ENCODE measurements at regions not wholly inside any gene's neighbourhood (a gene's known extent, or its start where the extent isn't known, plus 50 kb on each side); places are given as distances from the start of the nearest gene placed in this dataset.

DNA sequence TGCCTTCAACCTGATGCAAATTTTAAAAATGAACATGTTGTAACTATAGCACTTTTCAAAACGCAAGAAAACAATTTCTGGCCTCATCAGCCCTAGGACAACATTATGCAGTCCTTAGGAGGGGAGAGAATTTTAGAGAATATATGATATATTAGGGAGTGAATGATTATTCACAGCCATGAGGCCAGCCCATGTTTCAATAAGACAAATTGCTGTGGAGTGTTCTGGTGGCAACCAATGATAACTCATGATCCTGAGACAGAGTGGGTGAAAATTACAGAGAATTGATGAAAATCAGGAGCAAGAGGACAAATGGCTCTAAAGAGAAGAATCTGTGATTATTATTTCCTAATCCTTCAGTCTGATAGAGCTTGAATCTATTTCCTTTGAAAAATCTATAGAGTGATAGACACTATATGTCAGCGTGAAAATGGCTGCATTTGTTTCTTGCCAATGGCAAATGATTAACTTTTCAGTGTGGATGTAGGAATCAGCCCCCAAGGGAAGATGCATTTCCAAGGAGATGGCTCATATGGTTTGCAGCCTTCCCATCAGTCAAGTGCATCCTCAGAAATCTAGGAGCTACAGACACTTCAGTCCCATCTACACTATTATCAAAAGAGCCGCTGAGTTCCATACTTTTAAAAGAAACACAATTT lies 761.0 kb upstream of the ARRDC4 start:
- no peak for DNase-seq

DNA sequence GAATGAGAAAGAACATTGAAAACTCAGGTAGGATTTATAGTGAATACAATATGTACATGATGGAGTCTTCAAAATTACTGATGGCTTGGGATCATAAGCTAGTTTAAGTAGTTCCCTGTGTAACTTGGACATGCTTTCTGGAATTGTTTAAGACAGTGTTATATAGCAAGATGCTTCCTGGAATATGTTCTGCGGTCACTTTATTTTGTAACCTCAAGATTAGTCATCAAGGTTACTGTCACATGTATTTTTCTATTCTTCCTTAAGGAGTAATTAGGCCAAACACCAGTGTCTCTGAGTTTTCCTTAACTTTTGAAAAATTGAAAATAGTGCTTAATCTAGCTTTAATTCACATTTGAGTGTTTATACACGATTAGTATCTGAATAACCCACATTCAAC lies 760.3 kb upstream of the ARRDC4 start:
- no peak for DNase-seq

DNA sequence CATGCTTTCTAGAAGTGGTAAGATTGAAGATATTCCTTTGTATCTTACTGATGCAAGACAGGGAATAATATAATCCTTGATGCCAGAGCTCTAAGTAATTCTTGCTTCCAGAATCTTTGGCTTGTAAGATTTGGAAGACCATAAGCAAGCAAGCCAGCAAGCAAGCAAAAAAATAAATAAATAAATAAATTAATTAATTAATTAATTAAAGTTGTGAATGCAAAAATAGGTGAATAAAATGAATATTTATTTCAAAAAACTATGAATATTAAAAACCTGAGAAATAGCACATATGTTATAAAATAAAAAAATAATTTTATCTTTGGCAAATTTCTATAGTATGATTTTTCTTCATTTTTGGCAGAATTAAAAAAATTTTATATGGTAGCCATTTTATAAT lies 750.2 kb upstream of the ARRDC4 start:
- no peak for DNase-seq

DNA sequence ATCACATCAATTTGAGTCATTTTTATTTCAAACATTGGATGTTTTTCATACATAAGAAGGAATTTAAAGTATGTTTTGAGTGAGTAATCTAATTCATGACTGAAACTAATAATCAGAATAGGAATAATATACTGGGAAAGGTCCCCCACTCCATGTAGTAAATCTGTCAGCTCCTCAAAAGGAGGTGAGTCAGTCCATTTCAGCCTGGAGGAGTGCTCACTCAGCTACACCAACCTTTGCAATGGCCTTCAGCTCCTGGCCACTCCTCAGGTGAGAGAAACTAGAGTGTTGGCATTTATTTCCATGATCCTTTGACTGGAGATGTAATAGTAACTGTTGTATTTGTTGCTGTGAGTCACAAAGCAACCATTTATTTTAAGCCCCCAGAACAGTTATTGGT lies 744.9 kb upstream of the ARRDC4 start:
- DNase-seq: no peak

DNA sequence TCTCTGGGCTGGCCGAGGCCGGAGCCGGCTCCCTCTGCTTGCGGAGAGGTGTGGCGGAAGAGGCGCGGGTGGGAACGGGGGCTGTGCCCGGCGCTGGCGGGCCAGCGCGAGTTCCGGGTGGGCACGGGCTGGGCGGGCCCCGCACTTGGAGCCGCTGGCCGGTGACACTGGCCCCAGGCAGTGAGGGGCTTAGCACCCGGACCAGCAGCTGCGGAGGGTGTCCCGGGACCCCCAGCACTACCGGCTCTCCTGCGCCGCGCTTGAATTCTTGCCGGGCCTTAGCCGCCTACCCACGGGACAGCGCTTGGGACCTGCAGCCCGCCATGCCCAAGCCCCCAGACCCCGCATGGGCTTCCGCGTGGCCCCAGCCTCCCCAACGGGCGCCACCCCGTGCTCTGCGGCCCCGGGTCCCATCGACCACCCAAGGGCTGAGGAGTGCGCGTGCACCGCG lies 736.3 kb upstream of the ARRDC4 start:
- DNase-seq: no peak

DNA sequence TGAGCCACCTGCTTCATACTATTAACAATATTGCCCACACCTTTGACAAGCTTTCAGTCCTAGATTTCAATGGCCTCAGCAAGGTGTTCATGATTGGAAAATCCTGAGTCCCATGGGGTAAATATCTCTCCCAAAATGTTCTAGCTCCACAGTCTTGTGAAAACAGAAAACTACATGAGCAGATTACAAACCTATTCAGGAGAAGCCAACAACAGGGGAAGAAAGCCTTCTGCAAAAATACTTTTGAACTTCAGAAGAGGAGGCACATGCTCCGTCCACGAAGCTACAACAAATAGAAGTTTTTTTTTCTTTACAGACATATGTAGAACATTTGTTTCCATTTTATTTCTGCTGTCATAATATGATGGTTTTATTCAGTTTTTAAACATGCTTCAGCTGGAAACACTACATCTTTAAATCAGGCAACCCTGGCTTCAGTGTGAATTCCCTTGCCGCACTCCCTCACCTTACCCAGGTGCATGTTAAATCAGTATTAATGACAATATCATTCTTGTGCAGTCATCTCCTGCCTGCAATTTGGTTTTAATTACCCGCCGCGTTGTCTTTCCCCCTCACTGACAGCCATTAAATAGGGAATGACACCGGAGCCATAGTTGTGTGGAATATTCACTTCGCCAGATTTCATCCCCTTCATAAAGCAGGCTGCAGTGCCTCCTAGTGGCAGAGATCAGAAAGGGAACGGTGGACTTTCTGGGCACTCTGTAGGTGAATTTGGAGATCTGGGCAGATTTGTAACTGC lies 725.5 kb upstream of the ARRDC4 start:
- DNase-seq: peak; percentile 41

DNA sequence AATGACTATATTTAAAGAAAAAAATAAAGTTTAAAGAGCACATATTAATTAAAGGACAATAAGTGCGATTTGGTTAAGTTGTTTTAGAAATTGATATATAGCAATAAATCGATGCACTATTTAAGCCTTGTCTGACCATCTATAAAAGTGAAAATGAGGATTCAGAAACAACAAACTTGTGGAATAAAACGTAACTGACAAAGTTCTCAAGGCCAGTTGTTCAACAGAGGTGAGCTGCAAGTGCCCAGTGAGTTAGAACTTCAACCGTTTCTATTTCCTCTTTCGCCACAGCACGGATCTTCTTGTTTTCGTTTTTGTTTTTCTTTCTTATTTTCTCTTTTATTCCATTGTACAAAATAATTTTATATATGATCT lies 724.9 kb upstream of the ARRDC4 start:
- DNase-seq: no peak

DNA sequence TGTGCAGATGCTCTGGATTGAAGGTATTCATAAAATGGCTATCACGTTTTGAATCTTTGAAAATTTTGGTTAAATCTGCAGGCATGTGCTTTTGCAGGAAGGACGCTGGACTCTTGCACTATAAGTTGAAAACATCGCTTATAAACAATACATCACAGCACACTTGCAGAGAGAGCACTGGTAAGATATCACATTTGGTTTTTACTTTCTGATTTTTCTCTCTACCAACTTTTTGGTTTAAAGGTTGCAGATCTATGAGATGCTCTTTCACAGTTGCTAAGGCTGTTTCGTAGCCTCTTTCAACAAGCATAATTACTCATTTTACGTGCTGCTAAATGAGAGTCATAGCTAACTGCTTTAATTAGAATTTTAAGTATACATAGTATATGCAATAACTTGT lies 724.4 kb upstream of the ARRDC4 start:
- no peak for DNase-seq

DNA sequence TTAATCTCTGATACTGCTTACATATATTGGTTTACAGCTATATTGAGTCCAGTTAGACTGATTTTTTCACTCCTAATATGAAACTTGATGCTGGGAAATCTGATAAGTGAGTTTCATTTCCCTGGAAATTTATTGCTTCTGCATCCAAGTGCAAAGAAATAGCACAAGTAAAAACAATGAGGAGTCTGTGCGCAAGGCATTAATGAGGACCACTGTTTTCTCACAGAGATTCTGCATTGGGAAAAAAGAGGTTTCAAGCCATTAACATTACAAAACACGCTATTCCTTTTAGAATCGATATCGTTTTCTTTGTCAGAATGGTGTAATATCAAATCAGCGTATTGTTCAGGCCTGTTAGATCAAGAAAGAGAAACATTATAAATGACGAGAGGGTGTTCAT lies 723.3 kb upstream of the ARRDC4 start:
- no peak for DNase-seq

DNA sequence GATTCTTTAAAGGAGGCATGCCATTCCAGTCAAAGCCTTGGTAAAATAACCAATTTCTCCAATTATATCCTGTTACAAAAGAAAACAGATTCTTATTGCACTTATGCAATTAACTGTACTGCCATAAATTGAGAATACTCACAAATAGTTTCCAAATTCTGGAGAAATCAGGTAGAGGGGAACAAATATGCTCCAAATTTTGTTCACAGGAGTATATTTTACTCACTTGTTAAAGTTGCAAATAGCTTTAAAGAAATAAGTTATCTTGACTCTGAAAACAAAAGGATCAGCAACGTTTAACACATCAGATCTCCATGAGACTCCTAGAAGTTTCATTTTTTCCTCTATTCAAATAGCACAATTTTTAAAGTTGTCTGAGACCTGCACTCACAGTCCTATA lies 712.1 kb upstream of the ARRDC4 start:
- no peak for DNase-seq

DNA sequence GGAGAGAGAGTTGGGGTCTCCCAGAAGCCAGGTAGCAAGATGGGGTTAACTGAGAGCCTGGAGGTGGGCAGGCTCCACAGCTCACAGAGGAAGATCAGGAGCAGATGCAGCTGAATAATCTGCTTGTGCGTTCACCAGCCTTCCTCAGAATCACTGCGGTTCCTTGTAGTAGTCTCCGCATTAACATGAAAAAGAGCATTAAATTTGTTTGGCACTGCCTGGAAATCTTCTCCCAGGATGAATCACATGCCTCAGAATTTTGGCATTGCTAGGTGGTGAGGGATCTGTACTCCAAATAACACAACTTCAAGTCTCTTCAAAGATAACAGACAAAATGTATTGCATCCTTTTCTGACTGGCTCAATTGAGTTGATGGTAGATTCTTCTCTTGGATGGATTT lies 700.6 kb upstream of the ARRDC4 start:
- no peak for DNase-seq

DNA sequence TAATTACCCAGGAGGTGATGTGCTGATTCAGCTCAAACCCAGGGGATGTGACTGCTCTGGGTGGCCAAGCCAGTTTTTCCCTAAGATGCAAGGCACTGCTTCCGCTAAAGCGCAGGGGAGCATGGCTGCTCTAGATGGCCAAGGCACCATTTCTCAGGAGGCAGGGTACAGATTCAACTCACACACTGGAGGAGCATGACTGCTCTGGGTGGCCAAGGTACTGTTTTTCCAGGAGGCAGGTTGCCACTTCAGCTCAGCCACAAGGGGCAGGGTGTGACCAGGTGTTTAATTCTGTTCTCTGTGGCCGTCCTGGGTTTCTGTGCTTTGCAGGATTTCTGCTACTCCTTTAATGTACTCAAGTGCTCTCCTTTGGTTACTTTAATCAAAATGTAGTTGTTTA lies 659.3 kb upstream of the ARRDC4 start:
- DNase-seq: no peak

DNA sequence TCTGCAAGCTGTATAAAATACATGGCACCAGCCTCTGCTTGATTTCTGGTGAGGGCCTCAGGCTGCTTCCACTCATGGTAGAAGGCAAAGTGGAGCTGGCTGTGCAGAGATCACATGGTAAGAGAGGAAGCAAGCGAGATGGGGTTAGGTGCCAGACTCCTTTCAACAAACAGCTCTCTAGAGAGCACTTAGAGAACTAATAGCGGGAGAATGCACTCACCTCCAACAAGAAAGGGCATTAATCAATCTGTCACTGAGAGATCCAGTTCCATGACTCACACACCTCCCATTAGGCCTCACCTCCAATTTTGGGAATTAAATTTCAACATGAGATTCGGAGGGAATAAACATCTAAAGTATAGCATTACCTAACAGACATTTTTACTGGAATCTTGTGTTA lies 644.1 kb upstream of the ARRDC4 start:
- no peak for DNase-seq

DNA sequence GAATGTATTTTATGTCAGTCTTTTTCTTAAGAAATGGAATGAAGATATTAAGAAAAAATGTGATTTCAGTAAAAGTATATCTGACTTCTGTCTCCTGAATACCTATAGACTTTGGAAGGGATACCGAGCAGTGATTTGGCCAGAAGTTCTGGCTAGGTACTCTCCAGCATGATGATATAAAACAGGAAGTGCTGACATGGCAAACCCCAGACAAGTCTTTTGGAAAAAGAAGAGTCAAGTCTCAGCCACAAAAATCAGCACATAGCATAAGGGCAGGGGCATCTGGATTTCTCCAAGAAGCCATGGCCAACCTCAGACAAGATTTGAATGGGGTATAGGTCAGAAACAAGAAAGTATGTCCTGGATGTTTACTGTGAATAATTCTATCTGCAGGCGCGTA lies 643.3 kb upstream of the ARRDC4 start:
- DNase-seq: no peak

DNA sequence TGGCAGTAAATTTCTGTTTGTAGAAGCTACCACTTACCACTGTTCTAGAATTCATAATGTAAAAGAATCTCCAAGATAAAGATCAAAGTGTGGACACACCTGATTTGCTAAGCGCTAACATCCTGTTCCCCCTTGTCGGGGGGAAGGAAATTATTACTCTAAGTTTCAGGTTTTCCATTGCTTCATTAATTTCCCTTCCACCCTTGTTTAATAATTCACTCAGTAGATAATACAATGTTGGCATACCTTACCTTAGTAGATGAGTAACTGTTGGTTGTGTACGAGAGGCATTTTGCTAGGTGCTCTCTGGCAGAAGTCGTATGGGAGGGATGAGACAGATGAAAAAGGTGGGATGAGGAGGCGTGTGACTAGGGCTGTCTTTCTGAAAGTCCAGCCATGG lies 641.2 kb upstream of the ARRDC4 start:
- no peak for DNase-seq

DNA sequence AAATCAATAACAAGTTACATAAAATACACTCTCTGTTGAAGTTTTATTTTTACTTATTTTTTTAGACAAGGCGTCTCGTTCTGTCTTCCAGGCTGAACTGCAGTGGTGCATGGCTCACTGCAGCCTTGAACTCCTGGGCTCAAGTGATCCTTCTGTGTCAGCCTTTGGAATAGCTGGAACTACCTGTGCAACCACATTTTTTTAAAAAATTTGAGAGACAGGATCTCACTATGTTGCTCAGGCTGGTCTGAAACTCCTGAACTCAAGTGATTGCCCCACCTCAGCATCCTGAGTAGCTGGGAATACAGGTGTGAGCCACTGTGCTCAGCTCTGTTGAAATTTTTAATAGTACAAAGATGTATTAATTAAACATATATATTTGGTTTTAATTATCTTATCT lies 614.3 kb upstream of the ARRDC4 start:
- no peak for DNase-seq

DNA sequence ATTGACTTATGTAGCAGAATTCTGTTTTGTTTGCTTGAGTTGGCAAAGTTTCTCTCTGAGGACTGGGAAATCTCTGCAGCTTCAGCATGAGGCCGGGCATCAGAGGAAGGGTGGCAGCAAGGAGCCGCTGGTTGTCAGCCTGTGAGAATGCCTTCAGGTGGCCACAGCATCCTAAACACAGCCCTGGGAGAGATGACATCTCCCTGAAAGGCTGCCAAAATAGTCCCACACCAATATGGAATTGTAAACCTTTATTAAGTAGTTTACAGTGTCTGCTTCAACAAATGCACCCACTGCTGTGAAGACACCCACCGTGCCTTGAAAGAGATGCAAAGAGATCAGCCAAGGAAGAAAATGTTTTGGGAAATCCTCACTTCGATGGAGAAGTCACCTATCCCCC lies 609.7 kb upstream of the ARRDC4 start:
- DNase-seq: no peak

DNA sequence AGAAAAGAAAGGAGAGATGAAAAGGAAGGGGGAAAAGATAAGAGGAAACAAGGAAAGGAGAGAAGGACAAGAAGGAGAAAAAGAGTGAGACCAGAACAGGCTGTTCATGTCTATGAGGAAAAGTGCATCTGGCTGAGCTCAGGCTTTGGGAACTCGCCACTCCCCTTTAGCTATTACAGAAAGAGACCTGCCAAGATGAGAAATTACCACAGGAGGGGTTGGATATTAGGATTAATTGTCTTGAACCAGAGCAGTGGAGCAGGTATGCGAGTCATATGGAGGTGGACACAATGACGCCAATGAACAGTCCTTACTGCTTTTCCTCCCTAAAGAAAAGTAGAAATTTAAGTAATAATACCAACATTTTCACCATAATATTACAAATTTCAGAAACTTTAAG lies 577.0 kb upstream of the ARRDC4 start:
- no peak for DNase-seq

DNA sequence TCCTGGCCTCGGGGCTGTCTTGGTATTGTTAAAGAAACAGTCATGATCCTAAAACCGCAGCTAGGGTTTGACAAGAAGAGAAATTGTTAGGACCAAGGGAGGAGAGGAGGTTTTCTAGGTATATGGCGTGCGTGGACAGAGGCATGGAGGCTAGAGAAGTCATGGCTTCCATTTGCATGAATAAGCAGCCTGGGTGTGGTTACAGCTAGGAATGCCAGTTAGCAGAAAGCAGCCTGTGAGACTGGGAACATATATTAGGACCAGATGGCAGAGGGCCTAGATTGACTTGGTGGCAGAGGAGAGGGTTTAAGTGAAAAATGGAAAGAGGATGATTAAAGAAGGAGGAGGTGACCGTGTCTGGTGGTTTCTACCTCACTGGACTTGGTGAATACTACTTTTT lies 573.6 kb upstream of the ARRDC4 start:
- no peak for DNase-seq

DNA sequence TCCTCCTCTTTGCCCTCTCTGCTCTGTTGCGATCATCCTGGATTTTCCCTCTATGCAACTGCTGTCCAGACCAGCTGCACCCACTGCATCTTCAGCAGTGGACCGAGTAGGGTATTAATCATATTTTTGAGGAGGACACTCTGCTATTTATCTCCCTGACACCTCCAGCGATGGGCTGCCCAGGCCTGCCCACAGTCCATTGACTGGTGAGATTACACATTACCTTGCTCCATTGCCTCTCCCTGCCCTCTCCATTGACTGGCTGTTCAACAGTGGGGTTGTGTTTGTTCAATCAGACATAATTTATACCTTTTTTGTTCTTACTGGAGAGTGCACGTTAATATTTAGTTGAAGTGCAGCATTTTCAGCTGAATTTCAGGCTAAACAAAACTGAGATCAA lies 559.3 kb upstream of the ARRDC4 start:
- no peak for DNase-seq

DNA sequence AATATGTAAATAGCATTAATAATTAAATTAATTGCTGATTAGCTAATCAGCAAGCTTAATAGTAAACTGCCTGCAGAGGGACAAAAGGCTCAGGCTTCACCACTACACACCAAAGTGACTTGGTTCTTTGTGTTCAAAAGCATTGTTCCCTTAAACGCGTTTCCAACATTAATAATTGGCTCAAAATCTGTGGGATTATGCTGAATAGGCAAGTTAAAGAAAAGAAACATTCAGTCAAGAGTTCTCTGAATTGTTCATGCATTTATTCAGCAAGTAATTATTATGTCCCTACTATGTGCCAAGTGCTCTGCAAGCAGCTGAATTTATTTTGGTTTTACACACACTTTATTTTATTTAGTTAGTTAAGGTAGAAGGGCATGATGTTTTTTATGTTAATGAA lies 558.5 kb upstream of the ARRDC4 start:
- DNase-seq: no peak

DNA sequence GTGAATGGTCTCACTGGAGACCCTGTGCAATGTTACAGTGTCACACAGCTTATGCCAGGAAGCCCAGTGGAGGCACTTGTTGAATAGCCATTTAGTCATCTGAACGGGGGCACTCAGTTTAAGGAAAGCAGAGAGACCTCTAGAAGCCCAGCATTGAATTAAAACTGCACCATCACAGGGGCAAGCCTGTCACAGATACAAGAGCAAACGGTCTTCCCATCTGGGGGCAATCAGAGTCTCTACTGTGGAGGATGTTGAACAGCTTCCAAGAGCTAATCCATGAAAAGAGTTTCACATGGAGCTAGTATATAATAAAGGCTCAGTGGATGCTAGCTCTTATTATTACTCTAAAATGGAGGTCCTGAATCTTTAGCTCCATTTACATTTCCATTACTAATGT lies 553.7 kb upstream of the ARRDC4 start:
- DNase-seq: no peak

DNA sequence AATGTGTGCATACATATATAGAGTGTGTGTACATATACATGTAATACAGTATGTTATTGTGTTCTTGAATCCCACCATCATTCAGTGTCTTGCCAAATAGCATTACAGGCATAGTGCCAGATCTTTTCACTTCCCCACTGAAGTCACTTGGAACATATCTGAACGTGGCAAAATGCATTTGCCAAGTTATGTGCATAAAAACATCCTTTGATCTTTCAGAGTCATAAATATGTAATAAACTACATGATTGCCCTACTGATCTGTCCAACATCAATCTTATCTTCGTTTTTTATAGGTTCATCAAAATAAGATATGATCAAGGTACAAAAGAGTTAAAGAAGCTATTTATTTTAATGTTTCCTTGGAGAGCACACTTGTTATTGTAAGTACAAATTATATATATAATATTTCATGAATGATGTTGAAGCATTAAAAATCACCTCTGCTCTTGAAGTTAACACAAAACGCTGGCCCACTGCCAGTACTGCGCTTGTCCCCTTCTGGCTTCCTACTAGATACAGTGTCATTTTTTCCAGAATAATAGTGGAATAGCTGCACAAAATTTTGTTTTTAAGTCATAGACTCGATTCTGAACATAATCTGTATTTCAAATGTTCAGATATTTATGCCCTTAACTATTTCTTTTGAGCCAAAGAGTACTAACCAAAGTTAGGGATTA lies 549.5 kb upstream of the ARRDC4 start:
- no peak for DNase-seq

DNA sequence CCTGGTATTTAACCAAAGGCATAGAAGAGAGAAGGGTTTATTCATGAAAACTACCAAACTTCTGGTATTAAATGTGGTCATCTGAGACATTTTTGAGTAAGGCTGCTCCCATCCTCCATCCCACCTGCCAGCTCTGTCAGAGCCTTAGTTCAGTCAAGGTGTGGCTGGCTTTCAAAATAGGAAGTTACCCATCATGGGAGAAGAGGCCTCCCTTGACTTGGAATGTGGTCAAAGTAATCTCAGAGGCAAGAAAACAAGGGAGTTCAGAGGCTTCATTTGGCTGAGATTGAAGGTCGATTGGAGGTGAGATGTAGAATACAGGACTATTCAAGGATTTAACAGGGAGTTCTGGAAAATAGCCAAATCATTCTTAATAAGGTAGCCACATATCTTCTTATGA lies 540.4 kb upstream of the ARRDC4 start:
- DNase-seq: no peak

DNA sequence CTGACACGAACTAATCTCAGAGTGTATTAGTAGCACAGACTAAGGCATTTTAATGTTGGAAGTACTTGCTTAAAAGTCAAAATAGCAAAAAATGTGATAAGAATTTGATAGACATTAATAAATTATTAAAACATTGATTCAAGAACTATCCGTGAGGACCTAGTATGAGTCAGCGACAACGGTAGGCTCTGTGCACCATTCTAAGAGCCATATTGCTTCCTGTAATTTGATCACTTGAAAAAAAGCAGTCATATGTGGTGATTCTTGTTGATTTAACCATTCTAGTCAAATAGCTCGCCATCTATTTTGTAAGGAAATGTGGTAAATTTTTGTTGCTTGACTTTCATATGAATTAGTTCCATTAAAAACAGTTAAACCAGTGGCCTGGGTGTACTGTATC lies 534.9 kb upstream of the ARRDC4 start:
- no peak for DNase-seq

Data from fibroblast of skin of right biceps (primary cell).